ENCODE measurements at regions not wholly inside any gene's neighbourhood (a gene's known extent, or its start where the extent isn't known, plus 50 kb on each side); places are given as distances from the start of the nearest gene placed in this dataset.
"Not testable (repeated sequence)": the region's sequence is repeated elsewhere in the genome, so short reads cannot be mapped to it uniquely, and the experiment has no call there.

DNA sequence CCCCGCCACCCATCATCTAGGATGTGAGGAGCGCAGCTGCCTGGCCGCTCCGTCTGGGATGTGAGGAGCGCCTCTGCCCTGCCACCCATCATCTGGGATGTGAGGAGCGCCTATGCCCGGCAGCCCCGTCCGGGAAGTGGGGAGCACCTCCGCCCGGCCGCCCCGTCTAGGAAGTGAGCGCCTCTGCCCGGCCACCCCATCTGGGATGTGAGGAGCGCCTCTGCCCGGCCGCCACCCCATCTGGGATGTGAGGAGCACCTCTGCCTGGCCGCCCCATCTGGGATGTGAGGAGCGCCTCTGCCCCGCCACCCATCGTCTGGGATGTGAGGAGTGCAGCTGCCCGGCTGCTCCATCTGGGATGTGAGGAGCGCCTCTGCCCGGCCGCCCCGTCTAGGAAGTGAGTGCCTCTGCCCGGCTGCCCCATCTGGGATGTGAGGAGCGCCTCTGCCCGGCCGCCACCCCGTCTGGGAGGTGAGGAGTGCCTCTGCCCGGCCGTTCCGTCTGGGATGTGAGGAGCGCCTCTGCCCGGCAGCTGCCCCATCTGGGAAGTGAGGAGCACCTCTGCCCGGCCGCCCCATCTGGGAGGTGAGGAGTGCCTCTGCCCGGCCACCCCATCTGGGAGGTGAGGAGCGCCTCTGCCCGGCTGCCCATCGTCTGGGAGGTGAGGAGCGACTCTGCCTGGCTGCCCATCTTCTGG lies 1086.5 kb downstream of the TYW1 start:
- DNase-seq (ENCODE audit: low read depth) = not testable (repeated sequence)

DNA sequence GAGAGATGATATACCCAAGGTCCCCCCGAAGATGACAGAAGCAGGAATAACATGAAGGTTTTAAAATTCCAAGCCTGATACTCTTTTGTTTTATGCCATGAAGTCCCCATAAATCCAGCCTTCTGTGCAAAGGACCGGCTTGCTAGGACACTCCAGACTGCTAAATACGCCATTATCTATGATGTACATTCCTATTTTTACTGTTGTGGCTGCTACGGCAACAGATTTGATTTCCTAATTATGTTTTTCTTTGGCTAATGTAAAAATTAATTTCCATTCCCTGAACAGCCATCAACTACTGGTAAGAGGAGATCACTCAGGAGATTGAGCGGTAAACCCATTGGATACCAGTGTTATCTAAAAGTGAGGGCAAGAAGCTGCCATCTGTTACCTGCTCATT lies 1090.8 kb downstream of the TYW1 start:
- no peak for DNase-seq (ENCODE audit: low read depth)

DNA sequence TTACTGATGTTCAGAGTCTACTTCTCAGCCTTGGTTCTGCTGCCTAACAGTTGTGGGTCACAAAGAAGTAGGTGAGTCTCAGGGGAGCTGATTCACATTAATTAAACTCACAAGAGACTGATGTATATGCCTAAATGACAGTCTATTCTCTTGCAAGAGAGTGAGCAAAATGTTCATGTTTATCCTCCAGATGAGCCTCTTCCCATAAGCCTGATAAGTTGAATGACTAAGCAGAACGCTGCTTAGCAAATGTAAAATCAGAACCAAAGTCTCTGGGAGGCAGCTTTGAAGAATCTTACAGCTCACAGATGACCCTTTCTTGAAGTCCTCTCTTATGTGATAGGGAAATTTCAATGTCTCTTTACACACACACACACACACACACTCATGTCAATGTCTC lies 1092.2 kb downstream of the TYW1 start:
- no peak for DNase-seq (ENCODE audit: low read depth)

DNA sequence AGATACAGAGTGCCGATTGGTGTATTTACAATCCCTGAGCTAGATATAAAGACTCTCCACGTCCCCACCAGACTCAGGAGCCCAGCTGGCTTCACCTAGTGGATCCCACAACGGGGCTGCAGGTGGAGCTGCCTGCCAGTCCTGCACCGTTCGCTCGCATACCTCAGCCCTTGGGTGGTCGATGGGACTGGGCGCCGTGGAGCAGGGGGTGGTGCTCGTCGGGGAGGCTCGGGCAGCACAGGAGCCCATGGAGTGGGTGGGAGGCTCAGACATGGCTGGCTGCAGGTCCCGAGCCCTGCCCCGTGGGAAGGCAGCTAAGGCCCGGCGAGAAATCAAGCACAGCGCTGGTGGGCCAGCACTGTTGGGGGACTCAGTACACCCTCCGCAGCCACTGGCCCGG lies 1093.6 kb downstream of the TYW1 start:
- not testable (repeated sequence) for DNase-seq (ENCODE audit: low read depth)

DNA sequence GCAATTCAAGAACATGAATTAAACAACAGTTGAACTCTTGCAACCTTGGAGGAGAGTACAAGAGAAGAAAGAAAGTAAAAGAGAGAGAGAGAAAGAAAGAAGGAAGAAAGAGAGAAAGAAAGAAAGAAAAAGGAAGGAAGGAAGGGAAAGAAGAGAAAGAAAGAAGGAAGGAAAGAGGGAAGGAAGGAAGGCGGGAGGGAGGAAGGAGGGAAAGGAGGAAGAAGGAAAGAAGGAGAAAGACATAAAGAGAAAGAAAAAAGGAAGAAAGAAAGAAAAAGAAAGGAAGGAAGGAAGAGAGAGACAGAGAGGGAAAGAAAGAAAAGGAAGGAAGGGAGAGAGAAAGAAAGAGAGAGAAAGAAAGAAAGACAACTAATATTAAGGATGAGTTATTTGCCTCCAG lies 1106.7 kb downstream of the TYW1 start:
- no peak for DNase-seq (ENCODE audit: low read depth)

DNA sequence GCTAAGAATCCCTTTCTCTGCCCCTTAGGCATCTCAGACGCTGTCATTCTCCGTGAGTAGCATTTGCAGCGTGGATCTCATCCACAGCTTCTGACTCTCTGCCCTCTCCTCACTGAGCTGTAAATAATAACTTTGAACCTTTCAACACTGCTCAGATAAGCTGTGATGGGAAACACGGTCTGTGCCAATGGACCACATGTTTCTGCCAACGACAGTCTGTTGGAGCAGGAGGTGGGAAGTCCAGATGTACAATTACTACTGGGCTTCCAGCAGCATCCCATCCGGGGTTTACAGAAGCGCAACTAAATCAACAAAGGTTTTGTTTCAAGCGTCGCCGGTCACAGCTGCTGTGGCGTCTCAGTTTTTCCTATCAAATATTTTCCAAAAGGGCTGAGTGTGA lies 1110.6 kb downstream of the TYW1 start:
- DNase-seq (ENCODE audit: low read depth) = no peak

DNA sequence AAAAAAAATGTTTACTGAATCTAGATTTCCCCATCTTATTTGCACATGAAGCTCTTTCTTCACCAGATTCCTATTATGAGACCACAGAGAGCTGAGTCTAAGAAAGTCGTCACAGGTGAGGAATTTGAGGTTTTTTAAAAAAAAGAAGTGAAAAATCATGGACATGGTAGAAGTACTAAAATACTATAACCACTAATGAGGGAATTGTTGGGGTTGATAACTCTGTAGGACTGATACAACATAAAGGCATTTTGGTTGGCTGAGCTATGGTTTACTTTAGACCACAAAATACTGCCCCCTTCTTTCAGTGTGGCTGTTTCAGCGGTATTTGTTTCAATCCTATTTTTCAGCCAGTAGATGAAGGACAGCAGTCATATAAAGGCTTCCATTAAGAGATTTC lies 1111.3 kb downstream of the TYW1 start:
- no peak for DNase-seq (ENCODE audit: low read depth)

DNA sequence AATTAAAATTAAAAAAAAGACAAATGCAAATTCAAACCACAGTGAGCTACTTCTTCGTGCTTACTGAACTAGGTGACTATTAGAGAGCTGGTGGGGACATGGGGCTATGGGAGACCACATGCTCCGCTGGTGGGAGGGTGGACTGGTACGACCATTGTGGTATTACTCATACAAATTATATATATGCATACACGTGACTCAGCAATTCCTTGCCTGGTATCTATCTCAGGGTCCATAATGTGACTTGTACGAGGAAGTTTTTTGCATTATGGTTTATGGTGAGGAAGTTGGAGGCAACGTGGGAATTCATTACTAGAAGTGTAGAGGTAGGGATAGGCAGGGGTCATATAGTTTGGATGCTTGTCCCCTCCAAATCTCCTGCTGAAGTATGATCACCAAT lies 1112.7 kb downstream of the TYW1 start:
- no peak for DNase-seq (ENCODE audit: low read depth)

DNA sequence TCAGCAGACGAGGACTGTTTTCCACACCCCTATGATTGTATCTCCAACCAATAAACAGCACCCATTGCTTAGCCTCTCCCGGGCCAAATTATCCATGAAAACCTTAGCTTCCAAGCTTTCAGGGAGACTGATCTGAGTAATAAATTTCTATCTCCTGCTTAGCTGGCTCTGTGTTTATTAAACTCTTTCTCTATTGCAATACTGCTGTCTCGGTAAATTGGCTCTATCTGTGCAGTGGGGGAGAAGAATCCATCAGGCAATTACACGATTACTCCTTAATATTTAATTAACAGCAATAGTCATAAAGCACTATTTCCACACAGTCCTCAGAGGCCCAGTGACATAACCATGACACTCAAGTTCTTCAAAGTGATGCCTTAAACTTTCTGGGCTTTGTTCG lies 1122.8 kb downstream of the TYW1 start:
- DNase-seq (ENCODE audit: low read depth) = no peak

DNA sequence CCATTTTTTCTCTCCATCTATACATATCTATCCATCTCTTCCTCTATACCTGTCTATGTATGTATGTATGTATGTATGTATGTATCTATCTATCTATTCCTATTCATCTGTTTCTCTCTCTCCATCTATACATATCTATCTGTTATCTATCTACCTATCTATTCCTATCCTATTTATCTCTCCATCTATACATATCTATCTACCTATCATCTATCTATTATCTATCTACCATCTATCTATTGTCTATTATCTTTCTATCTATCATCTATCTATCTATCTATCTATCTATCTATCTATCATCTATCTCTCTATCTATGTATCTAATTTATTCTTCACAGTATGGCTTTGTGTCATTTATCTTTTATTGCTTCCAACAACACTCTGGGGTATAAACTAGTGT lies 1124.4 kb downstream of the TYW1 start:
- no peak for DNase-seq (ENCODE audit: low read depth)

DNA sequence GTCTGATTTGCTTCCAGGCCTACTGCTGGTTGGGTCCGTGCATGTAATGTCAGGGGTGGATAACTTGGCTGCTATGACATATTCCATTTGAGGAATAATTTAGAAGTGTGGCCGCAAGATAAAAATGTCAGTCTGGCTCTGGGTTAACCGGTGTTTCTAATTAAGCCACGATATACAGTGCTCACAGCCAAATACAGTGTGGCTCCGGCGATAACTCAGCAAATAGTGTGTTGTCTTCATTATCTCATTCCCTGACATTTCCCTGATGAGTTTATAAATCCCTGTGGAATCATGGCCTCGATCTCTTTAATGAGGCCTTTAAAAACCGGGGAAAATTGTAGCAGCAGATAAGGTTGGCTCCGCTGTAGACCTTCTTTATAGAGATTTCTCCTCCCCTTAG lies 1125.0 kb downstream of the TYW1 start:
- DNase-seq (ENCODE audit: low read depth) = no peak

DNA sequence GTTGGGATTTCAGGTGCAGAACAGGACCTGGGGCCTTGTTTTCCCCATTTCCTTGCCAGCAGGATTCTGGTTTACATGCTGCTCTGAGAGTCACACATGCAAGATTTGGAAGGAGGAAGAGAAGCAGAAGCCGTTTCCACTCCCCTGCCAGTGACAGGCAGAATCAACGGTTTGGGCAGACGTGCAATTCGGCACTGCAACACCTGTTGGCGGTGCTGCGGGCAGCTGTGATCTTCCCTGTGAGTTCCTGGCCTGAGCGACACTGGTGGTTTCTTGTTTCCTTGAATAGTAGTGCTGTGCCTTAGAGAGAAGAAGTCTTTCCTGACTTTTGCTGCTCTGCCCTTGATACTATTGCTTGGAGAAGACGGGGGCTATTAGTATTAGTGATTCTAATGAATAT lies 1126.2 kb downstream of the TYW1 start:
- no peak for DNase-seq (ENCODE audit: low read depth)

DNA sequence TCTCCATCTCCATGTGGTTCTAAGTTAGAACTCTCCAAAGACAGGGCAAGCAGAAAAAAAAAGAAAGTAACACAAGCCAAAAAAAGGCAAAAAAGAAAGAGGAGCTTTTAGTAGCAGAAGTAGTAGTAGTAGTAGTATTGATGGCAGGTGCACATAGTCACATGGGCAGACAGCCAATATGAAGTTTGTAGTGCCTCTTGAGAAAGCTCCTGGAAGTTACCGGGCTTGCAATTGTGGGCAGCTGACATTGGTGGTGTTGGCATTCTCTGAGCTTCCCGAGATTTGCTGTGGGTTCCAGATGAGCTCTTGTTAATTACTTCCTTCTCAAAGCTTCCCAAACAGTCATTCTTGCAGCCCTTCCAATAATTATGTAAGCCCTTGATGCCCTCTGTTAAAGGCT lies 1128.5 kb downstream of the TYW1 start:
- no peak for DNase-seq (ENCODE audit: low read depth)

DNA sequence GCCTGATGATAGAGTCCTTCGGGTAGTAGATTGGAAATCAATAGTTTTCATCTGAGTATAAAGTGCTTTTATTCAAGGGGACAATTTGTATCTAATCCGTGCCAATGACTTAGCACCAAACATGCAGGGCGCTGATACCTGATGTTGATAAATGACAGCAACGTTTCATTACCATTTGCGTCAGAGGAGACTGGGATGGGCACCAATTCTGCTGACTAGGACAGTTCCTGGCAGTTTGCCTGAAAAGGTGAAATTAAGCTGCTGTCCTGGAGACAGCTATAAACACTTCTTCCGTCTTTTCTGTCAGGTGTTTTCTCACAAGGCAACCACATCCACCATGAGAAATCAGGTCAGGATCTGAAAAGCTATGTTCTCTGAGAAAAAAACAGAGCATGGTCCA lies 1136.4 kb downstream of the TYW1 start:
- DNase-seq (ENCODE audit: low read depth) = no peak

DNA sequence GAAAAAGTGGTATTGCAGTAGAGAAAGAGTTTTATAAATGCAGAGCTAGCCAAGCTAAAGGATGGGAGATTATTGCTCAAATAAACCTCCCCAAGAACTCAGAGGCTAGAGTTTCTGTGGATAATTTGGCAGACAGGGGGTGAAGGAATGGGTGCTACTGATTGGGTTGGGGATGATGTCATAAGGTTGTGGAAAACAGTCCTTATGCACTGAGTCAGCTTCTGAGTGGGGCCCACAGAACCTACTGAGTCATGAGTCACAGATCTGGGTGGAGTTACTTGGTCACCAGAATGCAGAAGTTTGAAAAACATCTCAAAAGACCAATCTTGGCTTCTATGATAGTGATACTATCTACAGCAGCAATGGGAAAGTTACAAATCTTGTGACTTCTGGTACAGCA lies 1146.7 kb downstream of the TYW1 start:
- no peak for DNase-seq (ENCODE audit: low read depth)

DNA sequence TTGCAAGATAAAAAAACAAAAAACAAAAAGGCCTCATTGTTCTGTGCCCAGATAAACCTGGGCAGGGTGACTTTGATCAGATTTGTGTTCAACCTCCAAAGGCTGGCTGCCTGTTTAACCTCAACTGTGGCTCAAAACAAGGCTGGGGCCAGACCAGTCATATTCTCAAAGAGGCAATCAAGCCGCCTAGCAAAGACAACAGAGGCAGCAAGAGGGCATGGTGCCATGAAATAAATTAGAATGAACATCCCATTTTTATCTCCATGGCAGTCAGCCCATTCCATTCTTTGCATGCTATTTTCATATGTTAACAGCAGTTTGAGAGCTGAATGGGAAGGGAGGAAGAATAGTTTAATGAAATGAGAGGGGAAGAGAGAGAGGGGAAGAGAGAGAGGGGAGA lies 1150.3 kb downstream of the TYW1 start:
- no peak for DNase-seq (ENCODE audit: low read depth)

DNA sequence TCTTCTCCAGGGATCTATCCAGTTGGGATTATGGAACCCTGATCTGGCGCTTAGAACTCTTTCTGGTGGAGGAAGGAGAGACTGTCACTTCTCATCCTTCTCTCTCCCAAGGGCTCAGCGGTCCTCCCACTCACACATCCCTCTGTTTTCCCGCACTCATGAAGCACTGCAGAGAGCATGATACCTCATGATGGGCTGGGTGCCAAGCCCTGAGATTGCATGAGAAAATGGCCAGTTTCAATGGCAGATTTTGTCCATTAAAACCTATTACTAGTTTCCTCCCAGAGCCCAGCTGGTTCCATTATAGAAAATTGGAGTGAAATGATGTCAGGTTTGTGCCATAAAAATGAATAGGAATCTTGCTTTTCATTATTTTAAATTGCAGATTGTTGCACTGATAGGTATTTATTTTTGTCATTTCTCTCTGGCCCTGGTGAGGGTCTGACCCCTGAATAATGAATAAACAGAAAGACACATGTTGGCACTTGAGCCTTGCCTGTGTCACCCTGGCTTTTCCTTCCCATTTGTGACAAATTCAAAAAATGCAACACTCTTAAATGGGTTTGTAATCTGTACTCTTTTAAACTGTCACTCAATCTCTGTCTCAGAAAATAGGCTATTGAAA lies 1151.1 kb downstream of the TYW1 start:
- DNase-seq (ENCODE audit: low read depth) = no peak

DNA sequence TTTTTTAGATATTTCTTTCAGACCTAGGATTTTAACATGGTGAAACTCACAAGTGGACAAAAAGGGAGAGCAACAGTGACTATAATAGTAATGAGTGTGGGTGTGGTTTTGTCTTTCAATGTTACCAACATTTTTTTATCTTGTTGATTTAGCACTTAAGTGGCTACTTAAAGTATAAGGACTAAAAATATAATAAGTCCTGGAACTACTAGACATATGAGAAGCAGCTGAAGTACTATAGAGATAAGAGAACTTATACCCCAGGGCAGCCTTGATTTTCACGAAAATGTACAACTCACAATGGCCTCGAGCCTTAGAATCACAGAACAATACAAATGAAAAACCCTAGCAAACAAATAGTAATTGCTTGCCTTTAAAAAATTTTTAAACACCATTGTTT lies 1151.8 kb downstream of the TYW1 start:
- DNase-seq (ENCODE audit: low read depth) = no peak

DNA sequence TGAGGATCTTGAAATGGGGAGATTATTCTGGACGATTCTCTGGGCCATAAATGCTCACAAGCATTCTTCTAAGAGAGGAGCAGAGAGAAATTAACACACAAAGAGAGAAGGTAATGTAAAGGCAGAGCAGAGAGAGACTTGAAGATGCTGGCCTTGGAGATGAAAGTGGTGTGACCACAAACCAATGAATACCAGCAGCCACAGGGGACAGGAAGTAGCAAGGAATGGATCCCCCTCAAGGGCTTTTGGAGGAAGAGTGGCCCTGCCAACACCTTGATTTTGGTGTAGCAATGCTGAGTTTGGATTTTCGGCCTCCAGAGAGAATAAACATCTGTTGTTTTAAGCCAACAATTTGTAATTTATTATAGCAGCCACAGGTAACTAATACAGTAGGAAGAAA lies 1155.6 kb downstream of the TYW1 start:
- DNase-seq (ENCODE audit: low read depth) = no peak

DNA sequence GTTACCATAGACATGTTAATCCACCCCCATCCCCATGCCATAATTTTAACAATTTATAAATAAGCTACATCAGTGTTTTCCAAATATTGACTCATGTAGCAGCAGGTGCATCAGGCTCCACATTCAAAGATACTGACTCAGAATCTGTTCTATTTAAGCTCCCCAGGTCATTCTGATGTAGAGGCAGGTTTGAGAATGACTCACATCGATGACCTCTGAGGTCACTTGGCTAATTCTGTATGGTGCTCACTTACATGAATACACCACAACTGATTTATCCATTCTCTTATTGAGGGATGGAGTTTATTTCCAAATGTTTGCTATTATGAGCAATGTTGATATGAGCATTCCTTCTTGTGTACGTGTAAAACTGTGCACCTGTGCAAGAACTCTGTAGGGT lies 1159.0 kb downstream of the TYW1 start:
- no peak for DNase-seq (ENCODE audit: low read depth)

DNA sequence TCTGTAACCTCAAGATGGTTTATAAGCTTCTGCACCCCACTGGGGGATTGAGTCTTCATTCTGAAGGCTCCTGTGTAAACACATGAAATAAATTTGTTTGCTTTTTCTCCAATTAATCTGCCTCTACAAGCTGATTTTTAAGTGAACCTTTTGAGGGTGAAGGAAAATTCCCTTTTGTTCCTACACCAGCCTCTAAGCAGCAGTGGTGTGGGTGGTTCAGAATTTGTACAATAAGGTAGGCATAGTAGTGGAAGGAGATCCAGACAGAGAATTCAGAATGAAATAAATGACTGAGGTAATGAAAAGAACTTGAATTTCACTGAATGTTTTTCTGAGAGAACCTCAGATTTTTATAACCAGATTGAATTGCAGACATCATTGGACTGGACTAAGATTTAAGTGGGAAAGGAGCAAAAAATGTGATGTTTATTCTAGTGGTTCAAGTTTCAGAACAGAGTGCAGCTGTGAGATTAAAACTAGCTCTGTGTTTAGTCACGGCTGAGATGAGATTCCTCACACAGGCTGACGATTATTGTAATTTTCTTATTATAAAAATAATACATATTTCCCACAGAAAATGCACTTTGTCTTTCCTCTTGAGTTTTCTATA lies 1162.2 kb downstream of the TYW1 start:
- DNase-seq (ENCODE audit: low read depth) = no peak

DNA sequence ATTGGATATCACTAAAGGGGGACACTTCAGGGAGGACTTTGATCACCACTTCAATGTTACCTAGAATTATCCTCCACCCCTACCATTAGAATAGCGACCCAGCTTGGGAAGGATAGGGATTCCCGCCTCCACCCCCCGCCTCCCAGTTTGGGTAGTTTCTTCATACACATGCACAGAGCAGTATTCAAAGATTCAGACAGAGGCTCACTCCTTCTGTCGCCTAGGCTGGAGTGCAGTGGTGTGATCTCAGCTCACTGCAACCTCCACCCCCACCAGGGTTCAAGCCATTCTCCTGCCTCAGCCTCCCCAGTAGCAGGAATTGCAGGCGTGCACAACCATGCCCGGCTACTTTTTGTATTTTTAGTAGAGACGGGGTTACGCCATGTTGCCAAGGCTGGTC lies 1166.1 kb downstream of the TYW1 start:
- DNase-seq (ENCODE audit: low read depth) = no peak

DNA sequence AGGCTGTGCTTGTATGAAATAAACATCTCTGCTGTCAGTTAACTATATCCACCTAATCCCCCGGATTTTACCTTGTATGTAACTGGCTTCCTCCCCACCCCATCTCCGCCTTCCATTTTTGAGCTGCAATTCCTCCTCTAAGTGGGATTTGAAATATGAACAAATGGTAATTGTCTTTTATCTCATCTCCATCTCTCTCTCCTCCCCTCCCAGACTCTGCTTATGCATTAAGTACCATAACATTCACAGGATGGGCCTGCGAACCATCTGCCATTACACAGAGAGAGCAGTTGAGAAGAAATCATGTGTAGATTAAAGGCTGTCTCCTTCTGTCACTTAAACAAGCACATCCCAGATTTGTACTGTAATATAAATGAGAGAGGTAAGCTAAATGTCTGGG lies 1169.9 kb downstream of the TYW1 start:
- no peak for DNase-seq (ENCODE audit: low read depth)

DNA sequence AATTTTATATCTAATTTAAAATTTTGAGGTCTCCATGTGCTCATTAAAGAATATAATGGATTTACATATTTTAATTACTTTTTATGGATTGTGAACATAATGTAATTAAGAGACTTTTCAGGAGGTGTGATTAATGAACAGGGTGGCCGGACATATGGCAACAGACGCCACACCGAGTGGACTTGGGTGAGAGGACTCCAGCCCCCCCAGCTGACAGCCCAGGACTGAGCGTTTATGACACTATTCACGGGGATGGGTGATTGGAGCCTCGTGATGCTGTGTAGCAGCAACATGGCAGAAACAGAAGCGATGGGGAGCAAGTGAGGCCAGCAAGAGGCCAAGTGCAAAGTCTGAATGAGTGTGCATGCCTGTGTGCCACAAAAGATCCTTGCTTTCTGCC lies 1176.9 kb downstream of the TYW1 start:
- no peak for DNase-seq (ENCODE audit: low read depth)
